HepG2 (cell line): ENCODE measurements at regions not wholly inside any gene's neighbourhood (a gene's known extent, or its start where the extent isn't known, plus 50 kb on each side); places are given as distances from the start of the nearest gene placed in this dataset.
"Not testable (repeated sequence)": the region's sequence is repeated elsewhere in the genome, so short reads cannot be mapped to it uniquely, and the experiment has no call there.

ENCODE experiments used
- ETV6 ChIP-seq: sonication (generic); formaldehyde crosslinking; conservative IDR thresholded peaks from 2 replicates; pipeline ENCODE4 v1.4.0; 2020; ENCODE audit warnings: missing genetic modification reagents
- KLF16 ChIP-seq, 2 experiments: sonication (generic) in 1 of 2; formaldehyde crosslinking in 1 of 2; IDR thresholded peaks; 2 replicates each; pipeline versions ENCODE4 v1.6.1 to v1.8.0; 2016 to 2023; ENCODE audit warnings: missing genetic modification reagents in 2 of 2, missing compliant biosample characterization in 1 of 2
- ZNF326 ChIP-seq: sonication (generic); formaldehyde crosslinking; IDR thresholded peaks from 2 replicates; pipeline ENCODE4 v1.4.0; 2020; ENCODE audit warnings: missing genetic modification reagents, borderline replicate concordance
- ZNF615 ChIP-seq: sonication (generic); formaldehyde crosslinking; IDR thresholded peaks from 2 replicates; pipeline ENCODE4 v1.5.0; 2020; ENCODE audit warnings: mild to moderate bottlenecking, missing genetic modification reagents, borderline replicate concordance
- ZNF703 ChIP-seq: sonication (generic); formaldehyde crosslinking; IDR thresholded peaks from 2 replicates; pipeline ENCODE4 v1.5.1; 2020; ENCODE audit warnings: missing genetic modification reagents, mild to moderate bottlenecking, moderate library complexity, borderline replicate concordance
- ZNF782 ChIP-seq: sonication (generic); formaldehyde crosslinking; IDR thresholded peaks from 2 replicates; pipeline ENCODE4 v1.4.0; 2020; ENCODE audit warnings: missing genetic modification reagents, mild to moderate bottlenecking, borderline replicate concordance
- TF ChIP-seq, protein P1 (sequence below): sonication (generic); formaldehyde crosslinking; IDR thresholded peaks from 2 replicates; pipeline ENCODE4 v1.4.0; 2020; ENCODE audit warnings: missing genetic modification reagents

DNA sequence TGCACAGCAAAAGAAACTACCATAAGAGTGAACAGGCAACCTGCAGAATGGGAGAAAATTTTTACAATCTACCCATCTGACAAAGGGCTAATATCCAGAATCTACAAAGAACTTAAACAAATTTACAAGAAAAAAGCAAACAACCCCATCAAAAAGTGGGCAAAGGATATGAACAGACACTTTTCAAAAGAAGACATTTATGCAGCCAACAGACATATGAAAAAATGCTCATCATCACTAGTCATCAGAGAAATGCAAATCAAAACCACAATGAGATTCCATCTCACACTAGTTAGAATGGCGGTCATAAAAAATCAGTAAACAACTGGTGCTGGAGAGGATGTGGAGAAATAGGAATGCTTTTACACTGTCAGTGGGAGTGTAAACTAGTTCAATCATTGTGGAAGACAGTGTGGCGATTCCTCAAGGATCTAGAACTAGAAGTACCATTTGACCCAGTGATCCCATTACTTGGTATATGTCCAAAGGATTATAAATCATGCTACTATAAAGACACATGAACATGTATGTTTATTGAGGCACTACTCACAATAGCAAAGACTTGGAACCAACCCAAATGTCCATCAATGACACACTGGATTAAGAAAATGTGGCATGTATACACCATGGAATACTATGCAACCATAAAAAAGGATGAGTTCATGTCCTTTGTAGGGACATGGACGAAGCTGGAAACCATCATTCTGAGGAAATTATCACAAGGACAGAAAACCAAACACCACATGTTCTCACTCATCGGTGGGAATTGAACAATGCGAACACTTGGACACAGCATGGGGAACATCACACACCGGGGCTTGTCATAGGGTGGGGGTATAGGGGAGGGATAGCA is 53.9 kb upstream of the CCDC71L start:
- TF ChIP-seq ZNF615 (CRISPR knock-in tag); KLF16 (CRISPR knock-in tag; IDR thresholded peaks at IDR 0.05); ZNF782 (CRISPR knock-in tag); ZNF703 (CRISPR knock-in tag); ETV6 (CRISPR knock-in tag); ZNF326: not testable (repeated sequence)
- TF ChIP-seq, protein P1, sequence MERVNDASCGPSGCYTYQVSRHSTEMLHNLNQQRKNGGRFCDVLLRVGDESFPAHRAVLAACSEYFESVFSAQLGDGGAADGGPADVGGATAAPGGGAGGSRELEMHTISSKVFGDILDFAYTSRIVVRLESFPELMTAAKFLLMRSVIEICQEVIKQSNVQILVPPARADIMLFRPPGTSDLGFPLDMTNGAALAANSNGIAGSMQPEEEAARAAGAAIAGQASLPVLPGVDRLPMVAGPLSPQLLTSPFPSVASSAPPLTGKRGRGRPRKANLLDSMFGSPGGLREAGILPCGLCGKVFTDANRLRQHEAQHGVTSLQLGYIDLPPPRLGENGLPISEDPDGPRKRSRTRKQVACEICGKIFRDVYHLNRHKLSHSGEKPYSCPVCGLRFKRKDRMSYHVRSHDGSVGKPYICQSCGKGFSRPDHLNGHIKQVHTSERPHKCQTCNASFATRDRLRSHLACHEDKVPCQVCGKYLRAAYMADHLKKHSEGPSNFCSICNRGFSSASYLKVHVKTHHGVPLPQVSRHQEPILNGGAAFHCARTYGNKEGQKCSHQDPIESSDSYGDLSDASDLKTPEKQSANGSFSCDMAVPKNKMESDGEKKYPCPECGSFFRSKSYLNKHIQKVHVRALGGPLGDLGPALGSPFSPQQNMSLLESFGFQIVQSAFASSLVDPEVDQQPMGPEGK (CRISPR knock-in tag), result not testable (repeated sequence)
